Activated CD4-positive, alpha-beta memory T cell treated with anti-CD3 and anti-CD28 coated beads, Interleukin-2, amount 10 ng/mL, durations not matched to agents 7 days and 5 days (primary cell): ENCODE measurements at regions not wholly inside any gene's neighbourhood (a gene's known extent, or its start where the extent isn't known, plus 50 kb on each side); places are given as distances from the start of the nearest gene placed in this dataset.

Source experiments
- CTCF ChIA-PET: fragments of 350-600 bp; sonication (Branson Sonifier 250); formaldehyde crosslinking; loops from one replicate; lab custom pipeline; 2021; ENCODE audit warnings: antibody characterized with exemption, inconsistent platforms; lab: Charles Lee
- POLR2A ChIA-PET: fragments of 350-600 bp; sonication (Branson Sonifier 250); formaldehyde crosslinking; loops from one replicate; lab custom pipeline; 2021; ENCODE audit warnings: antibody characterized with exemption; lab: Charles Lee
- DNase-seq: peaks from one replicate; pipeline ENCODE4 v3.0.0-alpha.2; 2020
- H3K27ac Mint-ChIP-seq: one replicate; pipeline ENCODE4 v1.8.0; 2021; ENCODE audit warnings: mild to moderate bottlenecking, mixed read lengths
- H3K27me3 Mint-ChIP-seq: one replicate; pipeline ENCODE4 v1.8.0; 2021; ENCODE audit warnings: mixed read lengths
- H3K36me3 Mint-ChIP-seq: one replicate; pipeline ENCODE4 v1.8.0; 2021; ENCODE audit warnings: low read depth, mixed read lengths
- H3K4me1 Mint-ChIP-seq: one replicate; pipeline ENCODE4 v1.8.0; 2021; ENCODE audit warnings: mixed read lengths
- H3K4me3 Mint-ChIP-seq: one replicate; pipeline ENCODE4 v1.8.0; 2021; ENCODE audit warnings: mild to moderate bottlenecking, mixed read lengths
- H3K9me3 Mint-ChIP-seq: one replicate; pipeline ENCODE4 v1.8.0; 2021; ENCODE audit warnings: mixed read lengths

DNA sequence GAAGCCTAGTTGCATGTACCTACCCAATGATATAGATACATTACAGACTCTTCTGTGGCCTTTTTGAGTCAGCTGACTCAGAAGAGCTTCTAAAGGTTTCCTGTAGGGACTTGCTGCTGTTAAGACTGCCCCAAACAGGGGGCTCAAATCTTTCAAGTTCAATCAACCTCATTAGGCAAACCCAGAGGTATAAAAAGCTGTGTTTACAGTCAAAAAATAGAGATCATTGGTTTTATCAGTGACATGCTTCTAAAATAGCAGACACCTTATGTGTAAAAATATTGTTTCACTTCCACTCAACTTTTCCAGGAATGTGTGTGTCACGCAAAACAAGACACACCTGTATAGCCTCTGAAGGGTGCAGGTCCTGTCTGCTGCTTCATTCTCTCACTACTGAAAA is 624.3 kb upstream of the FANCL start:
- H3K27me3 Mint-ChIP-seq = no peaks in the 10 kb centered on the region
- ChIA-PET POLR2A (no interaction called here), CTCF (no interaction called here)
- no peak overlapping the region for H3K4me3 Mint-ChIP-seq
- H3K4me1 Mint-ChIP-seq = peaks cover 2% of the 10 kb centered on the region
- H3K27ac Mint-ChIP-seq = no peak overlapping the region
- no peaks in the 10 kb centered on the region for H3K9me3 Mint-ChIP-seq
- no peak for DNase-seq
- no peaks in the 10 kb centered on the region for H3K36me3 Mint-ChIP-seq

DNA sequence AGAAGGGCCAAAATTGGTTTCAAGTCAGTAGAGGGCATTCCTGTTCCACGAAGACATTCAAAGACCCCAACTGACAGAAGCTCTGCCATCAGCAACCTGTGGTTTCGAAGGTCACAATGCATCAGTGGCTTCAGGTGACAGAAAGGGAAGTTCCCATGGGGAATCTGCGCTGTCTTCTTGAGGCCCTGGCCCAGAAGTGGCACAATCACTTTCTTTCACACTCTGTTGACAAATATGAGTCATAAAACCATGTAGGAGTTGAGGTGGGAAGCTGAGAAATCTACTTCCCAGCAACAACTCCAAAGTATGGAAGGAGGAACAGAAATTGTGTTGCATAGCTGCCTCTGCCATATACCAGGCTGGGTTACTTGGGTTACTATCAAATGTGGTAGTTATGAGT is 621.1 kb upstream of the FANCL start:
- Mint-ChIP-seq H3K27me3 (no peaks in the 10 kb centered on the region), H3K4me1 (peaks cover 2% of the 10 kb centered on the region), H3K27ac (no peak overlapping the region), H3K4me3 (no peak overlapping the region), H3K36me3 (no peaks in the 10 kb centered on the region), H3K9me3 (no peaks in the 10 kb centered on the region)
- POLR2A ChIA-PET = no interaction called here
- DNase-seq = no peak
- CTCF ChIA-PET = no interaction called here

DNA sequence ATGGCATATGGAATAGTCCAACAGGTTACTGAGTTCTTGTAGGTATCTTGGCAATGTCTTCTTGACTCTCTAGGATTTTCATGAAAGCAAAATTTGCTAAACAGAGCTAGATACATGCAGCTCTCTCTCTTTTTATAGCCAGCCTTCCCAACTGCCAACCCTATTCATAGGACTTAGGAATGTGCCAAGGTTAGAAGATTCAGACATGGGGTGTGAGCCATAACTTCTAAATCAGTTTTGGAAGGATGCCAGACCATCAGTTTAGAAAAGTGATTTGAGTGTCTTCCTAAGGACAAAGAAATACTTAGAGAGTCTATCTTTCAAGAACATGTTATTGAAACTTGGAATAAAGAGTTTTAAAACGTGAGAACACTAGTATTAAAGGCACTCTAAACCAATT is 619.5 kb upstream of the FANCL start:
- Mint-ChIP-seq H3K4me3 (no peak overlapping the region), H3K27ac (no peak overlapping the region), H3K36me3 (no peaks in the 10 kb centered on the region), H3K9me3 (no peaks in the 10 kb centered on the region), H3K4me1 (no peaks in the 10 kb centered on the region), H3K27me3 (no peaks in the 10 kb centered on the region)
- no peak for DNase-seq
- ChIA-PET POLR2A (no interaction called here), CTCF (no interaction called here)

DNA sequence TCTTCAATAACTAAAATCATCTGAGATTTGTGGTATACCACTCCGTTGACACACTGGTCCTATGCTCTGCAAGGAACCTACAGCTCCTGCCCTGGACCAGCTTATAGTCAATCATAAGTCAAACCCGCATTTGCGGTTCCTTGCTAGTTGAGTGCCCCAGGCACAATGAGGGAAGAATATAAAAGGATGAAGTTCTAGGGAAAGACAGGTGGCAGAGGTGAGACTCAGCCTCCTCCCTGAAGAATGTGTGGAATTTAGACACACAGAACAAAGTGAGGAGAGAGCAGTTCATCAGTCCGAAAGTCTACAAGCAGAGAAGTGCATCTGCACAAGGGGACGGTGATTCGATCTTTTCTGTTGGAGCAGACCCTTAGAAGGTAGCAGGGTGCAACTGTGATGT is 615.0 kb upstream of the FANCL start:
- Mint-ChIP-seq H3K27ac (no peak overlapping the region), H3K27me3 (no peaks in the 10 kb centered on the region), H3K9me3 (no peaks in the 10 kb centered on the region), H3K4me1 (no peaks in the 10 kb centered on the region), H3K4me3 (no peak overlapping the region), H3K36me3 (no peaks in the 10 kb centered on the region)
- CTCF ChIA-PET = no interaction called here
- POLR2A ChIA-PET = no interaction called here
- DNase-seq = no peak

DNA sequence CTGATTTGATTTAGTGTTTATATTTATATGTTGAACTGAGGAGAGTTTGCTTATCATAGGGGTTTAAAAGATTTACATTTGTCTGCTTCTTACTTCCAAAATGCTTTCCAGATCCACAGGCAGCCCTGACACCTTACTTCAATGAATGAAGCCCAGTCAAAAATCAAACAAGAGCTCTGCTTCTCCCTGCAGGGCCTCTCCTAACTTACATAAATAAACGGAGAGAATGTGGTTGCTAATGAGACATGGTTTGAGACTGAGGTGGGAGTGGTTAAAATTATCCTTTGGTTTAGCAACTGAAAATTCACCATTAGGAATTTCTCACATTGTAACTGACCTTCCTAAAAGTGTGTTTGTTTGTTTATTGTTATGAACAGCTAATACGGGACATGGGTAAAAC is 612.3 kb upstream of the FANCL start:
- Mint-ChIP-seq H3K27ac (no peak overlapping the region), H3K4me3 (no peak overlapping the region), H3K4me1 (no peaks in the 10 kb centered on the region), H3K27me3 (no peaks in the 10 kb centered on the region), H3K9me3 (no peaks in the 10 kb centered on the region), H3K36me3 (no peaks in the 10 kb centered on the region)
- CTCF ChIA-PET = interaction anchor here (1.4 kb wide), 1 partner anchor 18 kb away, joined by 4 read pairs; no protein-coding TSS in a partner anchor
- no peak for DNase-seq
- POLR2A ChIA-PET = no interaction called here

DNA sequence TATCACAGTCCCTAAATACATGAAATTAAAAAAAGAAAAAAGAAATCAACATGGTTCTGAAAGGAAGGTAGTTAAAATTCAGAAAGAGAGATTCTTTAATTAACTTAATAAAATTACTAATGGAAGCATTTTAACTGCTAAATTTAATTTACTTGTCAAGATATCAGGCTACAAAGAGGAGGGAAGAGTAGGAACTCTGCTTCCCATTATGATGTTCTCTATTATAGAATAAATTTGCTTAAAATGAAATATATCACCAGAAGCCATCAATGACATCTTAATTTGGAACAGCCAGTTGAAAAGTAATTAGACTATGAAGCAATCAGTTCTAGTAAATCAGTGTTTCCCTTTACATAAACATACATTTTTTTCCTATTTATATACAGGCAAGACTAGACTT is 611.8 kb upstream of the FANCL start:
- H3K36me3 Mint-ChIP-seq = no peaks in the 10 kb centered on the region
- no peak overlapping the region for H3K4me3 Mint-ChIP-seq
- H3K9me3 Mint-ChIP-seq = no peaks in the 10 kb centered on the region
- H3K4me1 Mint-ChIP-seq = no peaks in the 10 kb centered on the region
- H3K27ac Mint-ChIP-seq = no peak overlapping the region
- no peak for DNase-seq
- ChIA-PET POLR2A (no interaction called here), CTCF (interaction anchor here (1.4 kb wide), 1 partner anchor 19 kb away, joined by 4 read pairs; no protein-coding TSS in a partner anchor)
- H3K27me3 Mint-ChIP-seq = no peaks in the 10 kb centered on the region

DNA sequence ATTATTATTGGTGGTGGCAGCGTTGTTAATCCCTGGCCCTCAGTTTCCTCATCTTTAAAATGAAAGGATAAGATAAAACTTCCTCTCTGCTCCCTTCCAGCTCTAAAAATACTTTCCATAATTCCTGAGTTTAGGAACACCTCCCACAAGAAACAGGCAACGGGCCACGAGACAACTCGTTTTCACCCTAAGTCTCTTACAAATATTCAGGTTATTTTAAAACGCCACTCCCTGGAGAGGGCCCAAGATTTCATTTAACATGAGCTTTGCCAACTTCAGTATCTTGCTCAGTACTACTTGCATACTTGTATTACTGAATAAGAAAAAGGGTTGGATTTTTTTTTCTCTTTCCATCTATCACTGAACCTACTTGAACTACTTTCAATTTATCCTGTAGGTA is 611.1 kb upstream of the FANCL start:
- no peaks in the 10 kb centered on the region for H3K9me3 Mint-ChIP-seq
- POLR2A ChIA-PET = no interaction called here

DNA sequence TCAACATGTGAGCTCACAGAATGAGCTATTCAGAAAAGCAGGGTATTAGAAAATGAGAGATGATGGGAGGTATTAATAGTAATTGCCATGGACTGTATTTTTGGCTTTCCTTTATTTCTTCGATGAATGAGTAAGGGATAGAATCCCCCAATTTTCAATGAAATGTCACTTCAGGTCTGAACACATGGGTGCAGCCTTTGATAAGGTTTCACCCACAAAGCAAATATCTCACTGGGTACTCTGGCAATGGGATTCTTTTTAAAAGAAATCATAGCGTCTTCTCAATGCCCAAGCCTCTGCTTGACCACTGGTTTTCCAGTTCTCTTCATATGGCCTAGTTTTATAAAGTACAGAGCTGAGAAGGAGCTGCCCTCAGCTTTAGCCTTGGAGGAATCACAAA is 610.5 kb upstream of the FANCL start:
- Mint-ChIP-seq H3K36me3 (no peaks in the 10 kb centered on the region), H3K27me3 (no peaks in the 10 kb centered on the region), H3K27ac (no peak overlapping the region), H3K9me3 (no peaks in the 10 kb centered on the region), H3K4me1 (no peaks in the 10 kb centered on the region), H3K4me3 (no peak overlapping the region)
- no peak for DNase-seq
- CTCF ChIA-PET = no interaction called here
- POLR2A ChIA-PET = no interaction called here

More for the DNA sequence above, 611.1 kb upstream of the FANCL start:
- Mint-ChIP-seq H3K27ac (no peak overlapping the region), H3K4me3 (no peak overlapping the region), H3K36me3 (no peaks in the 10 kb centered on the region), H3K27me3 (no peaks in the 10 kb centered on the region), H3K4me1 (no peaks in the 10 kb centered on the region)
- CTCF ChIA-PET = no interaction called here
- DNase-seq = no peak

DNA sequence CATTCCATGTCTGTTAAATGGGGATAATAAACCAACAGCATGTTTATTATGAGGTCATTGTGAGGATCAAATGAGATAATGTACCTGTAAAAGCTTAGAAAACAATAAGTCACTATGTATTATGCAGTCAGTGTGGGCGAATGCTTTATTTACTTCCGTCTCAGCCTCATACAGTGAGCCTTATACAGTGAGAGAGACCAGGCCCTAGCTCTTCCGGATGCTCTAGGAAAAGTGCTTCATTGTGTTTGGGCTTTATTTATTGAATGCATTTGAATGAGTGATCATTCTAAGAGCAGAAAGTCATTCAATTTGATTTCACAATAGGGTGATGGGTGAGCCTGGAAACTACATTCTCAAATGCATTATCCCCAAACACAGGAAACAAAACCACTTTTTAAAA is 603.9 kb upstream of the FANCL start:
- ChIA-PET CTCF (no interaction called here), POLR2A (no interaction called here)
- H3K27ac Mint-ChIP-seq = no peak overlapping the region
- H3K4me1 Mint-ChIP-seq = no peaks in the 10 kb centered on the region
- H3K4me3 Mint-ChIP-seq = no peak overlapping the region
- H3K36me3 Mint-ChIP-seq = no peaks in the 10 kb centered on the region
- no peaks in the 10 kb centered on the region for H3K27me3 Mint-ChIP-seq
- DNase-seq = no peak
- no peaks in the 10 kb centered on the region for H3K9me3 Mint-ChIP-seq

DNA sequence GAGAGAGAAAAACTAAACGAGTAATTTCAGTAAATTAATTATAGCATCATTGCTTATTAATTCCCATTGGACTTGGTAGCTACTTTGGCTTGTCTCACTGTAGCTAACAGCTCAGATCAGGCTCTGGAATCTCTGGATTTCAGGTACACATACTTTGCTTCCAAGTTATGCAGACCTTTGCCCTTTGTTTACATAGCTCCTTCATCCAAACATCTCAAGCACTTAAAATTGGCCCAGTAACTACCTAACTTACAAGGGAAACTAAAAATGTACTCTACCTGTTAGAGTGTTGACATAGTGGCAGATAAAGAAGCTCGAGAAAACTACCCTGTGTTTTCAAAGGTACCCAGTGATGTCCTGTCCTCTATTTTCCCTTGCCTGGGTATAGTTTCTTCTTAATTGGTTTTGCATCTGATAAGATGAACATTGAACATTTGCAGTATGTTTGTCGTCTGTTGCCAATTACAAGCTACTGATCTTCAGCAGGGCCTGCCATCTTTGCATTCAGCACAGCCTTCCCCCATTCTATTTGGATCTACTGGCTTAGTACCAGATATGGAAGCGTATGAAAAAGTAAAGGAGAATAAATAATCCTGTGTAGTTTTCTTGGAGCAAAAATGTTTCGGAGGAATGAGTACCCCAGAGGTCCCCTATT is 601.5 kb upstream of the FANCL start:
- POLR2A ChIA-PET = no interaction called here
- no peaks in the 10 kb centered on the region for H3K4me1 Mint-ChIP-seq
- H3K9me3 Mint-ChIP-seq = no peaks in the 10 kb centered on the region
- no peak for DNase-seq
- CTCF ChIA-PET = no interaction called here
- H3K27ac Mint-ChIP-seq = no peak overlapping the region
- H3K27me3 Mint-ChIP-seq = no peaks in the 10 kb centered on the region
- no peaks in the 10 kb centered on the region for H3K36me3 Mint-ChIP-seq
- no peak overlapping the region for H3K4me3 Mint-ChIP-seq

DNA sequence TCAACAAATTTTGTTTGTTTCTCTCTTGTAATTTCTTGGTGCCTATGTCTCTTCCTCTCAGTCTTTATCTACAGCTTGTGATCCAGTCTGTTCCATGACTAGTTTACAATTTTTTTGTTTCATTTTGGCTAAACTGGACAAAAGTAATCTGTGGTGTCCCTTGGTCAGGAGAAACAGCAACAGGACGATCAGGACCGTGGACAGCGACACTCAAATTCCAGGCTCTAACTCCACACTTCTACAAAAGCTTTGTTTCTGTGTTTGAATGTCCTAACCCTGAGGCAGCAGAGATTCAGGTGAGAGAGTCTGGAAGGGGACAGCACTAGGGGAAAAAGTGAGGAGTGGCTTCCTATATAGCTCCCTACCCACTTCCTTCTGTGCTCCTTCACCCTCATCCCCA is 593.3 kb upstream of the FANCL start:
- H3K36me3 Mint-ChIP-seq = no peaks in the 10 kb centered on the region
- H3K27me3 Mint-ChIP-seq = no peaks in the 10 kb centered on the region
- no peak for DNase-seq
- ChIA-PET POLR2A (no interaction called here), CTCF (no interaction called here)
- H3K9me3 Mint-ChIP-seq = peaks cover 4% of the 10 kb centered on the region
- H3K4me3 Mint-ChIP-seq = no peak overlapping the region
- H3K27ac Mint-ChIP-seq = no peak overlapping the region
- no peaks in the 10 kb centered on the region for H3K4me1 Mint-ChIP-seq

DNA sequence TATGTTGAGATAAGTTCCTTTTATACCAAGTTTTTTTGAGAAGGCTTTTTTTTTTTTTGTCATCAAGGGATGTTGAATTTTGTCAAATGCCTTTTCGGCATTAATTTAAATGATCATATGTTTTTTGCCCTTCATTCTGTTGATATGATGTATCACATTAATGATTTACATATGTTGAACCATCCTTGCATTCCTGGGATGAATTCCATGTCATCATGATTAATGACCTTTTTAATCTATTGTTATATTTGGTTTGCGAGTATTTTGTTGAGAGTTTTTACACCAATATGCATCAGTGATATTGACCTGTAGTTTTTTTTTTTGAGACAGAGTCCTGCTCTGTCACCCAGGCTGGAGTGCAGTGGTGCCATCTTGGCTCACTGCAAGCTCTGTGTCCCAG is 585.7 kb upstream of the FANCL start:
- no peaks in the 10 kb centered on the region for H3K4me1 Mint-ChIP-seq

DNA sequence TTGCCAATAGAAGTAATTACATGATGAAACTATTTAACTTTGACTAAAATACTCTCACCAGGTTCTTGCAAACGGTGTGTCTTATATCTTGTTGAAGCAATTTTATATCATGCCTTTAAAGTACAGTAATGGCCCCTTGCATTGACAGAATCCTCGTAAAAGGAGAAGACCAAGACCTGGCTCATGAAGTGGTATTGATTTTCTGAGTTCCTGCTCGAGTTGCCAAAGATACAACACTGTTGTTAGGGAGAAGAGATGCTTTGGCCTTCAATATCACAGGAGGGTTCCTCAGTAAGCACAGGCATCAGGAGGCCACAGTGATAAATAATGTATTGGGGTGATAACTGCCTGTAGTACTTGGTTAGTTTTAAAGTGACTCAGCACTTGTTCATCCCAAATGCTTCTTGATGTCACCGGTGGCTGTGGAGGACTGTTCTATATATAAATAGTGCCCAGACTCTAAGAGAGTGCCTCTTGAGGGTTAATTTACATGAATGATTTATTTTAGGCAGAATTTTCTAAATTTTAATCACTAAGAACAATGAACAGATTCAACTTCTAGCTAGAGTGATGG is 571.7 kb upstream of the FANCL start:
- POLR2A ChIA-PET = no interaction called here
- no peaks in the 10 kb centered on the region for H3K4me1 Mint-ChIP-seq

More for the DNA sequence above, 585.7 kb upstream of the FANCL start:
- POLR2A ChIA-PET = no interaction called here
- Mint-ChIP-seq H3K27ac (no peak overlapping the region), H3K27me3 (no peaks in the 10 kb centered on the region), H3K9me3 (peaks cover 14% of the 10 kb centered on the region), H3K36me3 (no peaks in the 10 kb centered on the region), H3K4me3 (no peak overlapping the region)
- no peak for DNase-seq
- CTCF ChIA-PET = no interaction called here

DNA sequence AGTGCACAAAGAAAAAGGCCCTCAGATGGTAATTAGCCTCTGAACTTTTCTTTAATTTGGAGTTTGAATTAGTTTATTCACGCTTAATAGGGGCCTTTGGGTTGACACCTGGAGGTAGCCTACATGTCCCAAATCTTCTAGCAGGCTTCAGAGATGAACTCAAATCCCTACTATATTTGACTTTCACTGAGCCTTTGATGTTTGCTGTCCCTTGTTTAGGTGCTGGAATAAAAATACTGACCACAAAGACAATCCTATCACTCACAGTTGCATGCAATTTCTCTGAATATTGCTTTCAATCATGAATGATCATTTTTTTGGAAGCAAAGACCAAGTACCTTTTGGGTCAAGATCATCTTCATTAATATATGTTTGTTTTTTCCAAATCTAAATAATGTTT is 564.0 kb upstream of the FANCL start:
- Mint-ChIP-seq H3K27me3 (no peaks in the 10 kb centered on the region), H3K4me3 (no peak overlapping the region), H3K4me1 (no peaks in the 10 kb centered on the region), H3K27ac (no peak overlapping the region), H3K36me3 (no peaks in the 10 kb centered on the region), H3K9me3 (no peaks in the 10 kb centered on the region)
- CTCF ChIA-PET = no interaction called here
- POLR2A ChIA-PET = no interaction called here
- DNase-seq = no peak

More for the DNA sequence above, 571.7 kb upstream of the FANCL start:
- no peaks in the 10 kb centered on the region for H3K36me3 Mint-ChIP-seq
- H3K27ac Mint-ChIP-seq = no peak overlapping the region
- no peaks in the 10 kb centered on the region for H3K27me3 Mint-ChIP-seq
- CTCF ChIA-PET = no interaction called here
- H3K4me3 Mint-ChIP-seq = no peak overlapping the region
- DNase-seq = no peak
- H3K9me3 Mint-ChIP-seq = no peaks in the 10 kb centered on the region
